ENCODE measurements at regions not wholly inside any gene's neighbourhood (a gene's known extent, or its start where the extent isn't known, plus 50 kb on each side); places are given as distances from the start of the nearest gene placed in this dataset.
"Not testable (repeated sequence)": the region's sequence is repeated elsewhere in the genome, so short reads cannot be mapped to it uniquely, and the experiment has no call there.

DNA sequence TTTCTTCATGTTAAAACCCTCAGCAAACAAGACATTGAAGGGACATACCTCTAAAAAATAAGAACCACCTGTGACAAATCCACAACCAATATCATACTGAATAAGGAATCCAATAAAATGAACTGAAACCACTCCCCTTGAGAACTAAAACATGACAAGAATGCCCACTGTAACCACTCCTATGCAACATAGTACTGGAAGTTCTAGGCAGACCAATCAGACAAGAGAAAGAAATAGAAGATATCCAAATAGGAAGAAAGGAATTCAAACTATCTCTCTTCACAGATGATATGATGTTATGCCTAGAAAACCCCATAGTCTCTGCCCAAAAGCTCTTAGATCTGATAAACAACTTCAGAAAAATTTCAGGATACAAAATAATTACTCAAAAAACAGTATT is 887.7 kb upstream of the CDH18 start:
- TF ChIP-seq, protein P1, sequence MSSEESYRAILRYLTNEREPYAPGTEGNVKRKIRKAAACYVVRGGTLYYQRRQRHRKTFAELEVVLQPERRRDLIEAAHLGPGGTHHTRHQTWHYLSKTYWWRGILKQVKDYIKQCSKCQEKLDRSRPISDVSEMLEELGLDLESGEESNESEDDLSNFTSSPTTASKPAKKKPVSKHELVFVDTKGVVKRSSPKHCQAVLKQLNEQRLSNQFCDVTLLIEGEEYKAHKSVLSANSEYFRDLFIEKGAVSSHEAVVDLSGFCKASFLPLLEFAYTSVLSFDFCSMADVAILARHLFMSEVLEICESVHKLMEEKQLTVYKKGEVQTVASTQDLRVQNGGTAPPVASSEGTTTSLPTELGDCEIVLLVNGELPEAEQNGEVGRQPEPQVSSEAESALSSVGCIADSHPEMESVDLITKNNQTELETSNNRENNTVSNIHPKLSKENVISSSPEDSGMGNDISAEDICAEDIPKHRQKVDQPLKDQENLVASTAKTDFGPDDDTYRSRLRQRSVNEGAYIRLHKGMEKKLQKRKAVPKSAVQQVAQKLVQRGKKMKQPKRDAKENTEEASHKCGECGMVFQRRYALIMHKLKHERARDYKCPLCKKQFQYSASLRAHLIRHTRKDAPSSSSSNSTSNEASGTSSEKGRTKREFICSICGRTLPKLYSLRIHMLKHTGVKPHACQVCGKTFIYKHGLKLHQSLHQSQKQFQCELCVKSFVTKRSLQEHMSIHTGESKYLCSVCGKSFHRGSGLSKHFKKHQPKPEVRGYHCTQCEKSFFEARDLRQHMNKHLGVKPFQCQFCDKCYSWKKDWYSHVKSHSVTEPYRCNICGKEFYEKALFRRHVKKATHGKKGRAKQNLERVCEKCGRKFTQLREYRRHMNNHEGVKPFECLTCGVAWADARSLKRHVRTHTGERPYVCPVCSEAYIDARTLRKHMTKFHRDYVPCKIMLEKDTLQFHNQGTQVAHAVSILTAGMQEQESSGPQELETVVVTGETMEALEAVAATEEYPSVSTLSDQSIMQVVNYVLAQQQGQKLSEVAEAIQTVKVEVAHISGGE (tag by site-specific recombination; conservative IDR thresholded peaks at IDR 0.05; ENCODE audit: low read depth), result not testable (repeated sequence)
- not testable (repeated sequence) for TF ChIP-seq ZNF394 (tag by site-specific recombination; IDR thresholded peaks at IDR 0.05; ENCODE audit: borderline replicate concordance); KLF16 (tag by site-specific recombination; IDR thresholded peaks at IDR 0.05)
- TF ChIP-seq, protein P2, sequence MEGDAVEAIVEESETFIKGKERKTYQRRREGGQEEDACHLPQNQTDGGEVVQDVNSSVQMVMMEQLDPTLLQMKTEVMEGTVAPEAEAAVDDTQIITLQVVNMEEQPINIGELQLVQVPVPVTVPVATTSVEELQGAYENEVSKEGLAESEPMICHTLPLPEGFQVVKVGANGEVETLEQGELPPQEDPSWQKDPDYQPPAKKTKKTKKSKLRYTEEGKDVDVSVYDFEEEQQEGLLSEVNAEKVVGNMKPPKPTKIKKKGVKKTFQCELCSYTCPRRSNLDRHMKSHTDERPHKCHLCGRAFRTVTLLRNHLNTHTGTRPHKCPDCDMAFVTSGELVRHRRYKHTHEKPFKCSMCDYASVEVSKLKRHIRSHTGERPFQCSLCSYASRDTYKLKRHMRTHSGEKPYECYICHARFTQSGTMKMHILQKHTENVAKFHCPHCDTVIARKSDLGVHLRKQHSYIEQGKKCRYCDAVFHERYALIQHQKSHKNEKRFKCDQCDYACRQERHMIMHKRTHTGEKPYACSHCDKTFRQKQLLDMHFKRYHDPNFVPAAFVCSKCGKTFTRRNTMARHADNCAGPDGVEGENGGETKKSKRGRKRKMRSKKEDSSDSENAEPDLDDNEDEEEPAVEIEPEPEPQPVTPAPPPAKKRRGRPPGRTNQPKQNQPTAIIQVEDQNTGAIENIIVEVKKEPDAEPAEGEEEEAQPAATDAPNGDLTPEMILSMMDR (tag by site-specific recombination; IDR thresholded peaks at IDR 0.05), result not testable (repeated sequence)
- TF ChIP-seq, protein P3, sequence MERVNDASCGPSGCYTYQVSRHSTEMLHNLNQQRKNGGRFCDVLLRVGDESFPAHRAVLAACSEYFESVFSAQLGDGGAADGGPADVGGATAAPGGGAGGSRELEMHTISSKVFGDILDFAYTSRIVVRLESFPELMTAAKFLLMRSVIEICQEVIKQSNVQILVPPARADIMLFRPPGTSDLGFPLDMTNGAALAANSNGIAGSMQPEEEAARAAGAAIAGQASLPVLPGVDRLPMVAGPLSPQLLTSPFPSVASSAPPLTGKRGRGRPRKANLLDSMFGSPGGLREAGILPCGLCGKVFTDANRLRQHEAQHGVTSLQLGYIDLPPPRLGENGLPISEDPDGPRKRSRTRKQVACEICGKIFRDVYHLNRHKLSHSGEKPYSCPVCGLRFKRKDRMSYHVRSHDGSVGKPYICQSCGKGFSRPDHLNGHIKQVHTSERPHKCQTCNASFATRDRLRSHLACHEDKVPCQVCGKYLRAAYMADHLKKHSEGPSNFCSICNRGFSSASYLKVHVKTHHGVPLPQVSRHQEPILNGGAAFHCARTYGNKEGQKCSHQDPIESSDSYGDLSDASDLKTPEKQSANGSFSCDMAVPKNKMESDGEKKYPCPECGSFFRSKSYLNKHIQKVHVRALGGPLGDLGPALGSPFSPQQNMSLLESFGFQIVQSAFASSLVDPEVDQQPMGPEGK (tag by site-specific recombination; IDR thresholded peaks at IDR 0.05), result not testable (repeated sequence)
